Lung (tissue), 11 donors: ENCODE measurements at regions not wholly inside any gene's neighbourhood (a gene's known extent, or its start where the extent isn't known, plus 50 kb on each side); places are given as distances from the start of the nearest gene placed in this dataset.

Experiments
- ATAC-seq: fragments of 200-7000 bp; cut with Tn5 transposase; one replicate; pipeline ENCODE4 v1.9.1; 2020; ENCODE audit warnings: moderate number of reproducible peaks; ENCODE audit not compliant: insufficient read depth, low FRiP score
- DNase-seq, 3 donors: peaks; one replicate each; pipeline ENCODE4 v3.0.0-alpha.2; 2013 to 2017
- H3K27ac ChIP-seq, 2 donors: one replicate each; pipeline ENCODE4 v1.5.1; 2013; ENCODE audit warnings: mild to moderate bottlenecking in 2 of 2, moderate library complexity in 2 of 2, control low read depth in 1 of 2, inconsistent platforms in 1 of 2, low read depth in 1 of 2, low read length in 1 of 2
- H3K27me3 ChIP-seq, 3 donors: one replicate each; pipeline ENCODE4 v1.5.1; 2013; ENCODE audit warnings: low read length in 2 of 3; ENCODE audit not compliant: control insufficient read depth in 3 of 3, insufficient read depth in 3 of 3
- H3K36me3 ChIP-seq, 4 donors: one replicate each; pipeline ENCODE4 v1.5.1; 2013; ENCODE audit warnings: low read length in 4 of 4, mild to moderate bottlenecking in 1 of 4, moderate library complexity in 1 of 4; ENCODE audit not compliant: control insufficient read depth in 4 of 4, insufficient read depth in 4 of 4
- H3K4me1 ChIP-seq, 5 donors: one replicate each; pipeline ENCODE4 v1.5.1; 2013; ENCODE audit warnings: low read length in 5 of 5, mild to moderate bottlenecking in 2 of 5, moderate library complexity in 1 of 5; ENCODE audit not compliant: control insufficient read depth in 5 of 5, insufficient read depth in 5 of 5
- H3K4me3 ChIP-seq: one replicate; pipeline ENCODE4 v1.5.1; 2013; ENCODE audit warnings: mild to moderate bottlenecking, control low read depth, moderate library complexity
- H3K9ac ChIP-seq, 2 donors: one replicate each; pipeline ENCODE4 v1.5.1; 2013; ENCODE audit warnings: low read length in 2 of 2, control low read depth in 1 of 2; ENCODE audit not compliant: insufficient read depth in 1 of 2
- H3K9me3 ChIP-seq, 4 donors: one replicate each; pipeline ENCODE4 v1.5.1; 2013; ENCODE audit warnings: low read length in 3 of 4, mild to moderate bottlenecking in 1 of 4, moderate library complexity in 1 of 4; ENCODE audit not compliant: control insufficient read depth in 4 of 4, insufficient read depth in 3 of 4
- WGBS, 2 donors: extraction: QIAGEN DNeasy Blood & Tissue Kit; methylation state at CpG; one replicate each; pipeline ENCODE4 v1.1.7; 2013; 5-methylcytosine and 5-hydroxymethylcytosine counted together
- TF ChIP-seq, protein P1 (sequence below): IDR thresholded peaks from 2 replicates; pipeline ENCODE4 v1.5.1; 2012; ENCODE audit warnings: mild to moderate bottlenecking; ENCODE audit errors: control extremely low read depth, extremely low read depth
- donor health status: control.
- donor health status: control.
- donor health status: Bipolar disorder and iron deficiency.
- donor health status: healthy.
- donor health status: DM: yes; HTN: yes; CAD: no.

DNA sequence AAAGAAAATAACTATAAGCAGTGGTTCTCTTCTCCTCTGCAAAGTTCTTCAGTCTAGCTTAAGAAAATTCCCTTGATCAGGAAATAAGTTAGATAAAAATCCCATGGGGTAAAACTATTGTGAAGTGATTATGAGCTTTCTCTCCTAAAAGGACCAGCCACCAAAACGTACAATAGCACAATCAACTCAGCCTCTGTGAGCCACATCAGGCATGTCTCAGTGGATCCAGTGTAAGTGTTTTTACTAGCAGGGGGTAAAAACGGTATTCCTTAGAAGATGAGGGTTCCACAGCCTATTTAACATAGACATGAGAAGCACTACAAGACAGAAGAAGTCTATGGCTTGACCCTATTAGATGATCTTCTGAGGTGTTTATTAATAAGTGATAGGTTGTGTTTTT lies 503.2 kb downstream of the PIK3C3 start:
- Histone ChIP-seq H3K4me3 (no peak overlapping the region), H3K9me3 (no peaks in the 10 kb centered on the region)
- WGBS, 2 donors, result 22 to 43% methylated on average over 2 of the region's 2 CpGs

GRCh38 chr18:42459873-42460272 lies 504.8 kb downstream of the PIK3C3 start:
- TF ChIP-seq, protein P1, sequence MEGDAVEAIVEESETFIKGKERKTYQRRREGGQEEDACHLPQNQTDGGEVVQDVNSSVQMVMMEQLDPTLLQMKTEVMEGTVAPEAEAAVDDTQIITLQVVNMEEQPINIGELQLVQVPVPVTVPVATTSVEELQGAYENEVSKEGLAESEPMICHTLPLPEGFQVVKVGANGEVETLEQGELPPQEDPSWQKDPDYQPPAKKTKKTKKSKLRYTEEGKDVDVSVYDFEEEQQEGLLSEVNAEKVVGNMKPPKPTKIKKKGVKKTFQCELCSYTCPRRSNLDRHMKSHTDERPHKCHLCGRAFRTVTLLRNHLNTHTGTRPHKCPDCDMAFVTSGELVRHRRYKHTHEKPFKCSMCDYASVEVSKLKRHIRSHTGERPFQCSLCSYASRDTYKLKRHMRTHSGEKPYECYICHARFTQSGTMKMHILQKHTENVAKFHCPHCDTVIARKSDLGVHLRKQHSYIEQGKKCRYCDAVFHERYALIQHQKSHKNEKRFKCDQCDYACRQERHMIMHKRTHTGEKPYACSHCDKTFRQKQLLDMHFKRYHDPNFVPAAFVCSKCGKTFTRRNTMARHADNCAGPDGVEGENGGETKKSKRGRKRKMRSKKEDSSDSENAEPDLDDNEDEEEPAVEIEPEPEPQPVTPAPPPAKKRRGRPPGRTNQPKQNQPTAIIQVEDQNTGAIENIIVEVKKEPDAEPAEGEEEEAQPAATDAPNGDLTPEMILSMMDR, result no peak
- ATAC-seq, result no peak
- H3K36me3 ChIP-seq, result no peaks in the 10 kb centered on the region
- no peaks in the 10 kb centered on the region for H3K9me3 ChIP-seq
- H3K4me3 ChIP-seq, result no peak overlapping the region
- no peak overlapping the region for H3K27ac ChIP-seq
- DNase-seq, result no peak
- peaks cover 0 to 4% (median 0%) of the 10 kb centered on the region in 3 donors for H3K27me3 ChIP-seq
- no peak overlapping the region for H3K9ac ChIP-seq
- 49 to 58% methylated on average over 2 of the region's 2 CpGs for WGBS, 2 donors
- H3K4me1 ChIP-seq, result no peaks in the 10 kb centered on the region

More for the DNA sequence above, 503.2 kb downstream of the PIK3C3 start:
- no peak for DNase-seq
- Histone ChIP-seq H3K36me3 (no peaks in the 10 kb centered on the region), H3K27me3 (peaks cover 0 to 4% (median 0%) of the 10 kb centered on the region in 3 donors), H3K4me1 (no peaks in the 10 kb centered on the region), H3K27ac (no peak overlapping the region), H3K9ac (no peak overlapping the region)
- no peak for ATAC-seq
- TF ChIP-seq, protein P1, result no peak

- no peak for DNase-seq
- Histone ChIP-seq H3K27ac (no peak overlapping the region), H3K9me3 (no peaks in the 10 kb centered on the region), H3K4me1 (no peaks in the 10 kb centered on the region), H3K4me3 (no peak overlapping the region), H3K9ac (no peak overlapping the region), H3K27me3 (no peaks in the 10 kb centered on the region), H3K36me3 (no peaks in the 10 kb centered on the region)
- 44 to 79% methylated on average over 1 of the region's 1 CpG for WGBS, 2 donors
- ATAC-seq, result no peak
- TF ChIP-seq, protein P1, result no peak
These were observed 516.9 kb downstream of the PIK3C3 start for GRCh38 chr18:42471885-42472284.

DNA sequence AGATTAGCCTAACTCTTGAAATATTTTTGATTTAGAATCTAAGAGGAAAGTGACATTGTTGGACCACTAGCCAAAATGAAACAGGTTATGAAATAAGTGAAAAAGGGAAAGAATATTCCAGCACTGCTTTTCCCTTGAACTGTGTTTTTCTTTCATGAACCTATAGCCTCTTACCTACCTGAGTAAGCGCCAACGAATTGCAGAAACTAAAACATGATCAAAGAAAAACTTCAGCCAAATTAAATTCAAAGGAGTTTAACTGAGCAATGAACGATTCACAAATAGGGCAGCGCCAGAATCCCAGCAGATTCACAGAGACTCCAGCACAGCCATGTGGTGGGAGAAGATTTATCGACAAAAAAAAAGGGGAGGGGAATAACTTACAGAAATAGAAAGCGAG lies 518.6 kb downstream of the PIK3C3 start:
- 86 to 95% methylated on average over 6 of the region's 6 CpGs for WGBS, 2 donors
- ATAC-seq (no peak), DNase-seq (no peak)
- H3K4me3 ChIP-seq, result no peak overlapping the region
- H3K4me1 ChIP-seq, result no peaks in the 10 kb centered on the region
- TF ChIP-seq, protein P1, result no peak
- H3K9ac ChIP-seq, result no peak overlapping the region
- H3K36me3 ChIP-seq, result no peaks in the 10 kb centered on the region
- H3K27ac ChIP-seq, result no peak overlapping the region
- H3K9me3 ChIP-seq, result no peaks in the 10 kb centered on the region
- H3K27me3 ChIP-seq, result no peaks in the 10 kb centered on the region
